Progenitor cell of endocrine pancreas (in vitro differentiated cells): ENCODE measurements at regions not wholly inside any gene's neighbourhood (a gene's known extent, or its start where the extent isn't known, plus 50 kb on each side); places are given as distances from the start of the nearest gene placed in this dataset.
"Not testable (repeated sequence)": the region's sequence is repeated elsewhere in the genome, so short reads cannot be mapped to it uniquely, and the experiment has no call there.

ENCODE experiments used
- DNase-seq: peaks from one replicate; pipeline ENCODE4 v3.0.0; 2021; ENCODE audit warnings: low spot score; ENCODE audit not compliant: unreplicated experiment
- H3K27ac Mint-ChIP-seq: 2 replicates; pipeline ENCODE4 v1.8.0; 2021; ENCODE audit warnings: mild to moderate bottlenecking, moderate library complexity, mixed read lengths
- H3K27me3 Mint-ChIP-seq: 2 replicates; pipeline ENCODE4 v1.8.0; 2021; ENCODE audit warnings: mixed read lengths
- H3K36me3 Mint-ChIP-seq: 2 replicates; pipeline ENCODE4 v1.8.0; 2022; ENCODE audit warnings: mixed read lengths; ENCODE audit not compliant: insufficient read depth
- H3K4me1 Mint-ChIP-seq: 2 replicates; pipeline ENCODE4 v1.8.0; 2021; ENCODE audit warnings: low read depth, mixed read lengths
- H3K4me3 Mint-ChIP-seq: 2 replicates; pipeline ENCODE4 v1.8.0; 2021; ENCODE audit warnings: low read depth, mild to moderate bottlenecking, moderate library complexity, mixed read lengths
- H3K9me3 Mint-ChIP-seq: 2 replicates; pipeline ENCODE4 v1.8.0; 2021; ENCODE audit warnings: low read depth, mixed read lengths
- TF ChIP-seq, protein P1 (sequence below): fragments of 200-600 bp; sonication (generic); IDR thresholded peaks from one replicate; pipeline ENCODE4 v1.5.0; 2021; ENCODE audit warnings: antibody characterized with exemption, mild to moderate bottlenecking; ENCODE audit not compliant: unreplicated experiment

DNA sequence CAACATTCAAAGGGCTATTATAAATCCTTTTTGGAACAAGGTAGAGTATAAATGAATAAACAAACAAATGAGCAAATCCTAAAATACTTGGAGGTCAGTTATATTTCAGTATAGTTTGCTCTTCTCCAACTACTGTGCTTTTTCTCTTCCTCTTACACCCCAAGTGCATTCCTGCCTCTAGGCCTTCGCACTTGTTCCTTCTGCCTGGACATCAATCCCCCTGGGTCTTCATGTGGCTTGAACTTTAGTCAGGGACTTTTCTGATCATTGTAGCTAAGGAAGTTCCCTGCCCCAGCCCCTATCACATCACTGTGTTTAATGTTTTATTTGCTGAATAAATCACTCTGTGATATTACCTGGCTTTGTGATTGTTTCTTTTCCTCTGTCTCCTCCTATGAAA is 418.2 kb upstream of the HNRNPA3 start:
- Mint-ChIP-seq H3K36me3 (no peaks in the 10 kb centered on the region), H3K9me3 (peaks cover 5% of the 10 kb centered on the region), H3K4me1 (peaks cover 25% of the 10 kb centered on the region), H3K4me3 (no peak overlapping the region), H3K27ac (peak overlapping the region; percentile 33), H3K27me3 (no peaks in the 10 kb centered on the region)
- TF ChIP-seq, protein P1, sequence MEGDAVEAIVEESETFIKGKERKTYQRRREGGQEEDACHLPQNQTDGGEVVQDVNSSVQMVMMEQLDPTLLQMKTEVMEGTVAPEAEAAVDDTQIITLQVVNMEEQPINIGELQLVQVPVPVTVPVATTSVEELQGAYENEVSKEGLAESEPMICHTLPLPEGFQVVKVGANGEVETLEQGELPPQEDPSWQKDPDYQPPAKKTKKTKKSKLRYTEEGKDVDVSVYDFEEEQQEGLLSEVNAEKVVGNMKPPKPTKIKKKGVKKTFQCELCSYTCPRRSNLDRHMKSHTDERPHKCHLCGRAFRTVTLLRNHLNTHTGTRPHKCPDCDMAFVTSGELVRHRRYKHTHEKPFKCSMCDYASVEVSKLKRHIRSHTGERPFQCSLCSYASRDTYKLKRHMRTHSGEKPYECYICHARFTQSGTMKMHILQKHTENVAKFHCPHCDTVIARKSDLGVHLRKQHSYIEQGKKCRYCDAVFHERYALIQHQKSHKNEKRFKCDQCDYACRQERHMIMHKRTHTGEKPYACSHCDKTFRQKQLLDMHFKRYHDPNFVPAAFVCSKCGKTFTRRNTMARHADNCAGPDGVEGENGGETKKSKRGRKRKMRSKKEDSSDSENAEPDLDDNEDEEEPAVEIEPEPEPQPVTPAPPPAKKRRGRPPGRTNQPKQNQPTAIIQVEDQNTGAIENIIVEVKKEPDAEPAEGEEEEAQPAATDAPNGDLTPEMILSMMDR = peak; percentile 32
- no peak for DNase-seq

DNA sequence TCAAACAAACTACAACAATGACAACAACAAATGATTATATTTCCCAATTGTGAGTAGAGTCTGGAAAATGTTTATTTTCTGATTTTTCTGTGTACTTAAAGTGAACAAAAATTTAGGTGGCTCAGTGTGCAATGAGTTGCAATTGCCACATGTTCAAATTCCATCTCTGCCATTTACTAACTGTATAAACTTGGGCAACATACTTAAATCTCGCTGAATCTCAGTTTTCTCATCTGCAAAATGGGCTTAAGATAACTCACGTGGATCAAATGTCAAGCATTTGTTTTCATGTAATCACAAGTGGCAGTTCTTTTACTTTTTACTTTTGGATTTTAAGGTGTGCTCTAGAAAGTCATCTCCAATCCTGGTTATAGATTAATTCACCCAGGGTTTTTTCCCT is 416.8 kb upstream of the HNRNPA3 start:
- no peak overlapping the region for H3K27ac Mint-ChIP-seq
- no peaks in the 10 kb centered on the region for H3K27me3 Mint-ChIP-seq
- peaks cover 25% of the 10 kb centered on the region for H3K4me1 Mint-ChIP-seq
- H3K9me3 Mint-ChIP-seq = peaks cover 5% of the 10 kb centered on the region
- TF ChIP-seq, protein P1 = no peak
- no peak for DNase-seq
- H3K4me3 Mint-ChIP-seq = no peak overlapping the region
- no peaks in the 10 kb centered on the region for H3K36me3 Mint-ChIP-seq

DNA sequence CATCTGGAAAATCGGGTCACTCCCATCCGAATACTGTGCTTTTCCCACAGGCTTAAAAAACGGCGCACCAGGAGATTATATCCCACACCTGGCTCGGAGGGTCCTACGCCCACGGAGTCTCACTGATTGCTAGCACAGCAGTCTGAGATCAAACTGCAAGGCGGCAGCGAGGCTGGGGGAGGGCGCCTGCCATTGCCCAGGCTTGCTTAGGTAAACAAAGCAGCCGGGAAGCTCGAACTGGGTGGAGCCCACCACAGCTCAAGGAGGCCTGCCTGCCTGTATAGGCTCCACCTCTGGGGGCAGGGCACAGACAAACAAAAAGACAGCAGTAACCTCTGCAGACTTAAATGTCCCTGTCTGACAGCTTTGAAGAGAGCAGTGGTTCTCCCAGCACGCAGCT is 415.9 kb upstream of the HNRNPA3 start:
- H3K9me3 Mint-ChIP-seq = not testable (repeated sequence)
- H3K4me1 Mint-ChIP-seq = peaks cover 25% of the 10 kb centered on the region

DNA sequence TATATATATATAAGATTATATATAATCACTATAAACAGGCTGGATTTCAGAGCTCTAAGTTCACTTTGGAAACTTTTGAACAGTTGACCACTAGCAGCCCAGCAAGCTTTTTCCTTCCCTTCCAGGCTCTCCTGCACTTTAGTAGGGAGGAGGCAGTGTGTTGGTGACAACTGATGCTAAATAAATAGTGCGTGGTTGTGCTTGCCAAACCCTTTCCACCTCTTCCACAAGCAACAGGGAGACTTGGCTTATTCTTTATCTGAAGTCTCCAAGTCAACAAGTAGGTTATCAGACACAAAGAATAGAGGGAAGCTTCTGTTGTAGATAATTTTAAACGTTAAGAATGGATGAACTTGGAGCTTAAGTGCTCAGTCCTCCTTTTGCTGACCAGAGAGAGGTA is 408.2 kb upstream of the HNRNPA3 start:
- no peaks in the 10 kb centered on the region for H3K36me3 Mint-ChIP-seq
- peaks cover 3% of the 10 kb centered on the region for H3K27me3 Mint-ChIP-seq
- no peak overlapping the region for H3K4me3 Mint-ChIP-seq
- TF ChIP-seq, protein P1 = no peak
- DNase-seq = no peak
- no peaks in the 10 kb centered on the region for H3K9me3 Mint-ChIP-seq
- H3K27ac Mint-ChIP-seq = no peak overlapping the region
- H3K4me1 Mint-ChIP-seq = no peaks in the 10 kb centered on the region

More for the DNA sequence above, 415.9 kb upstream of the HNRNPA3 start:
- DNase-seq, H3K36me3 Mint-ChIP-seq, H3K27me3 Mint-ChIP-seq, H3K4me3 Mint-ChIP-seq, H3K27ac Mint-ChIP-seq: not testable (repeated sequence)

DNA sequence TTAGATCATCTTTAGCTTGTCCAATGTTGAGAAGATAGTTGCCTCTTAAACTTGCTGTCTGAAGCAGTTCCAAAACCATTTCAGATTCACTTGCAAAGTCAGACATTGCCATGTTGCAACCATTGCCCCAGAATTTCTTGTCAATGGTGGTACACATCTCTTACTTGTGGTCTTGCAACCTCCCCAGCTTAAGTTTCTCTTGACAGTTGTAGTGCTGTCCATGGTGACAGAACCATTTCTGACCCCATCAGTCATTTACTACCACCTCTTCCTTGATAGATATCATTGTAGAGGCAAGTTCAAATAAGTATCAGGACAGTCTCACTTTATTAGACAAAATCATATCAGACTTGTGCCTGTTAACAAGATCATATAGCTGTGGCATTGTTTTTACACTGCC is 407.2 kb upstream of the HNRNPA3 start:
- Mint-ChIP-seq H3K27me3 (peaks cover 3% of the 10 kb centered on the region), H3K36me3 (no peaks in the 10 kb centered on the region), H3K4me3 (no peak overlapping the region), H3K9me3 (no peaks in the 10 kb centered on the region), H3K4me1 (no peaks in the 10 kb centered on the region), H3K27ac (no peak overlapping the region)
- DNase-seq = no peak
- TF ChIP-seq, protein P1 = no peak

DNA sequence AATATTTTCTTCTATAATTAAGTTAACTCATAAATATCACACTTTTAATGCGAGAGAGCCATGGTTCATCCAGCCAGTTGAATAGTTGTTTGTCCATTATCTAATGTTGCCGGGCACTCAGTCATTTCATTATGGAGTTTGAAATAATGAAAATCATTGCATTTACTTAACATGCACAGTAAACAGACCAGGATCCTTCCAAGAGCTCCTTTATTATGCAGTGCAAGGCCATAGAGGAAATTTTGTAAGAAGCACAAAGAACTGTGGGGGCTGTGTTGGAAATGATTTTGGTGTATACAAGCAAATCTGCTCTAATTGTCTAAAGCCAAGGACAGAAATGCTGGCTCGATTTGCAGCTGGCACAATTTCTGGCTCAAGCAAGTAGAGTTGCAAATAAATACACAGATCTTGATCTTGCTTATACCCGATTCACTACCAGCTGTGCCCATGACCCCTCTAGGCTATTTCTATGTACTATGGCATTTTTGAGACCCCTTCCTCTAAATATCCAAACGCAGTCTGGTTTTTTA is 400.3 kb upstream of the HNRNPA3 start:
- no peak overlapping the region for H3K27ac Mint-ChIP-seq

More for the DNA sequence above, 400.3 kb upstream of the HNRNPA3 start:
- H3K9me3 Mint-ChIP-seq = no peaks in the 10 kb centered on the region
- no peak overlapping the region for H3K4me3 Mint-ChIP-seq
- no peak for DNase-seq
- H3K27me3 Mint-ChIP-seq = peaks cover 3% of the 10 kb centered on the region
- TF ChIP-seq, protein P1 = no peak
- peaks cover 28% of the 10 kb centered on the region for H3K4me1 Mint-ChIP-seq
- H3K36me3 Mint-ChIP-seq = no peaks in the 10 kb centered on the region
